Stimulated activated CD4-positive, alpha-beta T cell treated with anti-CD3 and anti-CD28 coated beads, Interleukin-1b, Interleukin-23, amount 100 ng/mL, for 48 hours (primary cell): ENCODE measurements at regions not wholly inside any gene's neighbourhood (a gene's known extent, or its start where the extent isn't known, plus 50 kb on each side); places are given as distances from the start of the nearest gene placed in this dataset.
"Not testable (repeated sequence)": the region's sequence is repeated elsewhere in the genome, so short reads cannot be mapped to it uniquely, and the experiment has no call there.

Experiments used
- DNase-seq: peaks from one replicate; pipeline ENCODE4 v3.0.0-alpha.2; 2020

- no peak for DNase-seq
These were observed 117.3 kb downstream of the MYCN start for GRCh38 chr2:16057661-16058060.

DNA sequence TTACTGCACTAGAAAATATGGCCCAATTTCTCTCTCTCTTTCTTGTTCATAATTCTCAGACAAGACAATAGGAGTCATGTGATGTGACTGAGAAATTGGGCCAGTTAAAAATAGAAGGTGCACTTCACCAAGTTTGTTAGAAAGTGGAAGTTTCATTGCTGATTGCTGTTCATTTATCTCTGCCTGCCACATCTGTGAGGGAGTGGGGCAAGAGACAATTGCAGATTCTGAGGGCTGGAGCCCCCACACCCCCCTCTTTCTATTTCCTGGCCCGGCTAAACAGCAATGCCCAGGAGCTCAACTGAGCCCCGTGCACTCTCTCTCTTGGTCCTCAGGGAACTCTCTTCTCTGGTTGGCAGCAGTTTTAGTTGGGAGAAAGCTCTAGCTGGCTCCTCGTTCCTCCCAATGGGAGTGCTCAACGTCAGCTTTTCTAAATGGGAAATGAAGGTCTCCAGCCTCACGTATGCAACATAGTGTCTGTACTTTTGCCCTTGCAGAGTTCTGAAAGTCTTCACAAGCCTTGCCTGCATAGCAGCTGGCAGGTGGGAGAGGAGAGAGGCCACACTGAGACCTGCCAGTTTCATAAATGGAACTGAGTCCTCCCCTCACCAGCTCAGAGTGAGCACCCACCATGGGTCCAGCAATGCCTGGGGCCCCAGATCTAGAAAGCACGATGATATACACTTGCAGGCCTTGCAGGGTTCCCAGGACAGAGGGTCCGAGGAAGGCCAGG is 115.7 kb downstream of the MYCN start:
- DNase-seq, result no peak

DNA sequence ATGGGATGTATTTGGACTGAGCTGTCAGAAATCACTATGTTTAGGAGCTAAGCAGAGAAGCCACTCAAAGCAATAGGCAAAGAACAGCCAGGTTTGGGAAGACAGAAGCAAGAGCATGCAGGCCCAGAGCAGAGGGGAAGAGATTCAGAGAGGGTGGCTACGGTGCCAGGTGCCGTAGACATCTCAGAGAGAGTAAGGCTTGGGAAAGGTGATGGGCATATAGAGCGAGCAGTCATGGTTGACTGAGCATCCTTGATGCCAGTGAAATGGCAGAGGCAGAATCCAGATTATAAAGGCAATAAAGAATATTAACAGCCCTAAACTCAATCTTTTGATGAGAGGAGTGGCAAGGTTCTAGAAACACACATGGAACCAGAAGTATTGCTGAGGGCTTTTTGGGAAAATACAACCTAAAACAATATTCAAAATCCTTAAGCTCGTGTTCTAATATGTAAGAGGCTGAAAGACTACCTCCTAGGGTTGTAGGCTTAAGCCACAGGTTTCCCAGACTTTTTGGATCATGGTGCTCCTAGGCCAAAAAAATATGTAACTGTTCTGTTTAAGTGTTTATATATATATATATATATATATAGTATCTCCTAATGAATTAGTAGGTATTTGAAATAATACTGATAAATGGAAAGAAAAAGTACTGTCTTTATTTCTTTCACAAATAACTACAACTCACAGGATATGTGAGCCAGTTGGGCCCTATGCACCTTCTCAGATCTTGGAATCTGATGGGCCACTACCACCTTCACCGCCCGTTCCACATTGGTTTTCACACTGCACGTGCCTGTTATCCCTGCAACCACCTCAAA is 113.3 kb downstream of the MYCN start:
- DNase-seq, result no peak

DNA sequence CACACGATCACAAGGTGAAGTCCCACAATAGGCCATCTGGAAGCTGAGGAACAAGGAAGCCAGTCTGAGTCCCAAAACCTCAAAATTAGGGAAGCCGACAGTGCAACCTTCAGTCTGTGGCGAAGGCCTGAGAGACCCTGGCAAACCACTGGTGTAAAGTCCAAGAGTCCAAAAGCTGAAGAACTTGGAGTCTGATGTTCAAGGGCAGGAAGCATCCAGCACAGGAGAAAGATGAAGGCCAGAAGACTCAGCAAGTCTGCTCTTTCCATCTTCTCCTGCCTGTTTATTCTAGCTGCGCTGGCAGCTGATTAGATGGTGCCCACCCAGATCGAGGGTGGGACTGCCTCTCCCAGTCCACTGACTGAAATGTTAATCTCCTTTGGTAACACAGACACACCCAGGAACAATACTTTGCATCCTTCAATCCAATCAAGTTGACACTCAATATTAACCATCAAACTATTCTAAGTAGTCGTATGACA is 112.3 kb downstream of the MYCN start:
- not testable (repeated sequence) for DNase-seq

DNA sequence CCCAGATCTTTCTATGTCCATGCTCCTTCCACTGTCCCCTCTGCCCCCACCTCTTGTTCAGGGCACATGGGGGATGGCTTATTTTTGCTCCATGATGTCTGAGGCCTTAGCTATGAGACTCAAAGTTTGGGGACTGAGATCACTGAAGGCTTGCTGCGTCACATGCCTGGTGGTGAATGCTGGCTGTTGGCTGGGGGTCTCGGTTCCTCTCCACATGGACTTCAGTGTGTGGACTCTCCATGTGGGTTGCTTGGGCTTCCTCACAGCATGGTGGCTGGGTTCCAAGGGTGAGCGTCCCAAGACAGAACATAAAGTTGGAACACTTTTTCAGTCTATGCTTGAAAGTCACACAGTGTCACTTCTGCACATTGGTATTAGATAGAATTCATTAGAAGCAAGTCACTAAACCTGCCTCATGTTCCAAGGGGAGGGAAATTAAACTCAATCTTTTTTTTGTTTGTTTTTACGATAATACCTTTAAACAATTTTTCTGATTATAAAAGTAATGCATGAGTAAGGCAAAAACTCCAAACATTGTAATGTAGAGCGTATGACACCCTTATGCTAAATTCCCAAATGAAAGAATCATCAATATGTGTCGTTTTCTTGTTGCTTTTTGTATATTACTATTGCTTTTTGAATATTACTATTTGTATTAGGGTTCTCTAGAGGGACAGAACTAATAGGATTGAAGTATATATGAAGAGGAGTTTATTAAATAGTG is 111.7 kb downstream of the MYCN start:
- DNase-seq, result no peak

DNA sequence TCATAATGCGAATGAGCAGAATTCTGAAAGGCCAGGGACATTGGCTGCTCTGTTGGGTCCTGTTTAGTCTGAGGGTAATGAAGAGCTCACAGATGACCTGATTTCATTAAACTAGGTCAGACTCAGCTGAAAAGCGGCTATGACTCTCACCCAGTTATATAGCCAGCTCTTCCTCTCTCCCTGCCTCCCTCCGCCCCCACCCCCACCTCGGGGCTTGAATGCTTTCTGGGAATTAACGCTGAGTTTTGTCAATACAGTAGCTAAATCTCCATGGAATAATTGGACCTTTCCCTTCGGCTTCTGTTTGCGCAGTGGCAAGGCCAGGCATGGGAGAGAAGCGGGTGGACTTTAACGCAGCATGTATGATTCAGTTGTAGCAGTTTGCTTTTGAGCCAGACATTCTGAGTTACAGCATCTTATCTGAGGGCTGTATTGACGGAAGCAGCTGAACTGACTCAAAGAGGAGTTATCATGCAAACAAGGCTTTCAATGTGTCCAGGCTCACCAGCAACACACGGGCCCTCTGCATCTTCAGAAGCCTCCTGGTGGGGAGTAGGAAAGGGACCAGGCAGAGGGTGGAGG is 110.6 kb downstream of the MYCN start:
- no peak for DNase-seq

- DNase-seq, result no peak
These were observed 110.0 kb downstream of the MYCN start for GRCh38 chr2:16050261-16050907.

- DNase-seq, result no peak
These were observed 109.1 kb downstream of the MYCN start for GRCh38 chr2:16049406-16049805.

GRCh38 chr2:16048466-16048865 is 108.1 kb downstream of the MYCN start:
- no peak for DNase-seq

- DNase-seq, result no peak
These were observed 107.4 kb downstream of the MYCN start for GRCh38 chr2:16047701-16048100.

- DNase-seq, result no peak
These were observed 106.3 kb downstream of the MYCN start for GRCh38 chr2:16046649-16047048.

GRCh38 chr2:16045653-16046352 is 105.5 kb downstream of the MYCN start:
- DNase-seq, result no peak

- DNase-seq, result no peak
These were observed 104.7 kb downstream of the MYCN start for GRCh38 chr2:16044946-16045456.

- no peak for DNase-seq
These were observed 103.3 kb downstream of the MYCN start for GRCh38 chr2:16043627-16044026.

DNA sequence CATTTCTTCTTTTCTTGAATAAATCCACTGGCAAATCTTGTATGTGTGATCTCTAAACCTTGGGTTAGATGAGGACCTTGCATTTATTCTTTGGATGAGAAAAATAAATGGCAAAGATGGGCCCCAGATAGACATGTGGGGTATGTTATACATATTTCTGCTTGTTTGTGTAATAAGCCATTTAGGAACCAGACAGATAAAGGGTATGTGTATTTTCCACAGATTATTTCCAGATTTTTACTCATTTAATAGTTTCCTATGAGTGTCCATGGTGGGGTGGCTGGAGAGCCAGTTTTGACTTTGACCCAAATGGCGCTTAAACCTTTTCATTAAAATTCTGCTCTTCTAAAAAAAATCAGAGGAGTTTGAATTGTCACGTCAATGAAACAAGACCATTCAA is 102.8 kb downstream of the MYCN start:
- DNase-seq, result no peak

DNA sequence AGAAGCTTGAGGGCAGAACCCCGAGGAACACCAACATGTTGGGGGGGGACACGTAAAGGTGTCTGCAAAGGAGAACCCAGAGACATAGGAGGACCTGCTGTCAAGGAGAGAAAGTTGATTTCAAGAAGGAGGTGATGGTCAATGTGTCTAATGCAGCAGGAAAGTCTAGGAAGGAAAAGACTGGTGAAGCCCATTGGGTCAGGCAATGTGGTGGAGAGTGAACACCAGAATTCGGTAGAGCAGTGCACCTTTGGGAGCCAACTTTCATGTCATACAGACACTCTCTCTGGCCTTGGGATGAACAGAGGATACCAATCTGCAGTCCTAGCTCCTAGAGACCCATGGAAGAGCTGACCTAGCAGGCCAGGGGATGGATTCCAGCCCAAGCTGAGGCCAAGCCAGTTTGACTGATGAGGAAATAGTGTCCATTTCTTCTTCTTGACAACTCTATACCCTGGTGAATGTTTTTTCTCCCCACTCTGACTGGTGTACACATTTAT is 101.9 kb downstream of the MYCN start:
- DNase-seq, result no peak

DNA sequence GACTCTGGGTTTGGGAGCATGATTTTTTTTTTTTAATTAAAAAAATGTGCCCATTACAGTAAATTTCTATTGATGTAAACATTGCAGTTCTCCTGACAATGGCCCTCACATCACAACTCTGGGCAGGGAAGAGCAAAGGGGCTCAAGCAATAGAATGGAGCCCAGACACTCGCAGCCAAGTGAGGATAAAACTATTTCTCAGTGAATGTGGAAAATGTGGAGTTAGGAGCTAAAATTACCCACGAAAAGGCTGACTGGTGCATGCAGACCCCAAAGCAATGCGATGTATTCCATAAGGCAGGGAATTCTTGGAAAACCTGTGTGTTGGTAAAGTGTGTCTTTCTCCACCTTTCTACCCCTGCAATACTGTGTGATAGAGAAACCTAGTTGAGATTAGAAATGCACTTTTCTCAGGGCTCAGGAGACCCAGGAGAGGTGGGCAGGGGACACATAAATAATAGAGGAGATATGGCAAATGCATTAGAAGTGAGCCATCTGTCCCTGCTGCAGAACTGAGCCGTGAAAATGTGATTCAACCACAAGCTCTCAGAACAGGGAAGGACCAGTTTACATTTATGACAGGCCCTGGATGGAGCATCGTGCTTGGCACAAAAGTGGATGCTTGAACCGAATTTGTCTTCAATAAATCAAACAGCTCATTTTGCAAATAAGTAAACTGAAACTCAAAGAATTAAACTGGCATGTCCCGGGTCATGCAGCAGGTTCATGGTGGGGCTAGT is 100.1 kb downstream of the MYCN start:
- DNase-seq, result no peak

DNA sequence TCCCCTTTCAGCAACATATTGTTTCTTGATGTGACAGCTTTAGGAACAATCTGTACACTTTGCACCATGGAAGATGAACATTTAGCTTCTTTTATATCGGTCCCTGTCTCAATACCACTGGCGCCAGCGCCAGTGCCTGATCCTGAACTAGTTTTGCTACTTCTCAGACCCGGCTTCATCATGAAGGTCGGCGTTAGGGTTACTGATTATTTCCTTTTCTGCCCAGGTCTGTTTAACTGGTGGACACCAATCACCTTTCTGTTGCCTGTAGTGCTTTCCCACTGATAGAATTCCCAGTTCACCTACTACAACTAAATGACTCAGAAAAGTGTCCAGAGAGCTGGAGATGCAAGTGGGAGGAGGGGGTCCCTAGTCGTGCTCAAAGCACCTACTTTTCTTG is 99.5 kb downstream of the MYCN start:
- no peak for DNase-seq

DNA sequence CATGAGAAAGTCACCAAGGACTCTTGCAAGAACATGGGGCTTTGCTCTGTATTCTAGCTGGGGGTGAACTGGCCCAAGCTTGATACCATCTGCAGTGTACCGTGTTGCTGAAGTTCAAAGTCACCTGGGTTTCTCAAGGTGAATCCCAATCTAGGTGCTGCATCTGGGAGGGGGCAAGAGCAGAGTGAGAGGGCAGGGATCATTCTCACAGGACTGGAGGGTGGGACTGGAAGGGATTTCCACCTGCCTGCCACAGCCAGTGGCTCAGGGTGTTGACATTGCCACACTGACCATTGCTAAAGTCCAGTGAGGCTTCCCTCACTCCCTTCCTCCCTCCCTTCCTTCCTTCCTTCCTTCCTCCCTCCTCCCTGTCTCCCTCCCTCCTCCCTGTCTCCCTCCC is 98.7 kb downstream of the MYCN start:
- DNase-seq, result no peak

DNA sequence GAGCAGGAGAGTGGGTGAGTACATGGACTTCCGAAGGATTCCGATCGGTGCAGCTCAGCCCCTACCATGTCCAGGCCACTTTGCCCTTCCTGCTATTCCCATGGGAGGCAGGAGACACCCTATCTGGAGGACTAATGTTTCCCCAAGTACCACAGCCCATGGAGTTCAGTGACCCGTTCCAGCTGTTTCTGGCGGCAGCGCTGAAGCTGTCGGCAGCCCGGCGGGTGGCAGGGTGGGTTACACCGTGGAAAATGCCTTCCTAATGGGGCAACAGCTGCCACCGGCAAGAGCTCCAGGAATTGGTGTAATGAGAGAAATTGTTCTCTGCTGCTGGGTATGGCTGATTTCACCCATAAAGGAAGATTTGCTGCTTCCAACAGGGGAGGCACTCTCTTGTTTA is 98.3 kb downstream of the MYCN start:
- no peak for DNase-seq
